HEK293T (cell line): ENCODE measurements at regions not wholly inside any gene's neighbourhood (a gene's known extent, or its start where the extent isn't known, plus 50 kb on each side); places are given as distances from the start of the nearest gene placed in this dataset.

ENCODE experiments used
- ARNT ChIP-seq: fragments of 450-650 bp; IDR thresholded peaks from 2 replicates; pipeline ENCODE4 v1.6.1; 2017; ENCODE audit warnings: mild to moderate bottlenecking
- BHLHE40 ChIP-seq: fragments of 450-650 bp; IDR thresholded peaks from 2 replicates; pipeline ENCODE4 v1.6.1; 2016; ENCODE audit warnings: mild to moderate bottlenecking, moderate library complexity, borderline replicate concordance
- ELF4 ChIP-seq: fragments of 450-650 bp; IDR thresholded peaks from 2 replicates; pipeline ENCODE4 v1.6.1; 2017; ENCODE audit warnings: antibody characterized with exemption
- FOXA1 ChIP-seq: fragments of 450-650 bp; IDR thresholded peaks from 2 replicates; pipeline ENCODE4 v1.6.1; 2016; ENCODE audit warnings: mild to moderate bottlenecking
- HDGF ChIP-seq: fragments of 450-650 bp; IDR thresholded peaks from 2 replicates; pipeline ENCODE4 v1.6.1; 2017; ENCODE audit warnings: antibody characterized with exemption, borderline replicate concordance
- L3MBTL2 ChIP-seq: fragments of 450-650 bp; conservative IDR thresholded peaks from 2 replicates; pipeline ENCODE4 v1.6.1; 2016; ENCODE audit warnings: mild to moderate bottlenecking
- NFRKB ChIP-seq: fragments of 450-650 bp; IDR thresholded peaks from 2 replicates; pipeline ENCODE4 v1.6.1; 2016; ENCODE audit warnings: mild to moderate bottlenecking, moderate library complexity
- SP1 ChIP-seq: fragments of 450-650 bp; IDR thresholded peaks from 2 replicates; pipeline ENCODE4 v1.6.1; 2017
- SUZ12 ChIP-seq: fragments of 450-650 bp; IDR thresholded peaks from 2 replicates; pipeline ENCODE4 v1.6.1; 2016; ENCODE audit warnings: mild to moderate bottlenecking
- TARDBP ChIP-seq: fragments of 450-650 bp; IDR thresholded peaks from 2 replicates; pipeline ENCODE4 v1.6.1; 2016
- ZNF384 ChIP-seq: fragments of 450-650 bp; IDR thresholded peaks from 2 replicates; pipeline ENCODE4 v1.6.1; 2016
- TF ChIP-seq, protein P1 (sequence below): fragments of 450-650 bp; IDR thresholded peaks from 2 replicates; pipeline ENCODE4 v1.6.1; 2016

DNA sequence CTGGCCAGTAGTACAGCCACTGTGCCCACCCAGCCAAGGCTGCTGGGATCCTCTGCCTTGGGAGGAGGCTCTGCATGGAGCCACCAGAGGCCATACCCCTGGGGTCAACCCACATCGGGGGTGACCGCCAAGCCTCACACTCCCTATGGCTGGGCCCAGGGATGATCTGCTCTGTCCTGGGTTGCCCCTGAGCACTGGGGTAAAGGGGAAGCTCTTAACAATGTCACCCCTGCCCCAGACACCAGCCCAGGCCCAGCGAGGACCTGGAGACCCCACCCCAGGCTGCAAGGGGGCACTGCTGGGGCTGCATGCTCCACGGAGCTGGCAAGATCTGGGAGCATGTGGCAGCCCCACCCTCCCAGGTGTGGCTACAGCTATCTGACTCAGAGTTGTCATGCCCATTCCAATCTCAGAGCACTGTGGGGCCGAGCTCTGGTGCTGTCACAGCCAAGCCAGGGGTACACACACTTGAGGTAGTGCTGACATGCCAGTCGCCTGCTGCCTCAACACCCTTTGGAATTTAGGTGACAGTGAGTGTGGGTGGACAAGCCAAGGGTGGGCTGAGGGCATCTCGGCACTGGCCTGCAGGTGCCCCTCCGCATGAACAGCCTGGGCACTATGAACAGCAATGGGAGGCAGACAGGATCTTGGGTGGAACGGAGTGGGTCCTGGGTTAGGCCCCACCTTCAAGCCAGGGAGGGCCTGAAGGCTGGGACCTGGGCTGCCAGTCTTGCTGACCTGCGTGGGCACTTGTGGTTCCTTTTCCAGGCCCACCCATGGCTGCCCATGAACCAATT, 427.7 kb downstream of the LRRIQ3 start:
- TF ChIP-seq TARDBP, result no peak
- TF ChIP-seq BHLHE40, result no peak
- TF ChIP-seq NFRKB, result no peak
- TF ChIP-seq ZNF384, result no peak
- TF ChIP-seq ARNT, result no peak
- TF ChIP-seq L3MBTL2, result no peak
- TF ChIP-seq FOXA1, result no peak
- TF ChIP-seq, protein P1, sequence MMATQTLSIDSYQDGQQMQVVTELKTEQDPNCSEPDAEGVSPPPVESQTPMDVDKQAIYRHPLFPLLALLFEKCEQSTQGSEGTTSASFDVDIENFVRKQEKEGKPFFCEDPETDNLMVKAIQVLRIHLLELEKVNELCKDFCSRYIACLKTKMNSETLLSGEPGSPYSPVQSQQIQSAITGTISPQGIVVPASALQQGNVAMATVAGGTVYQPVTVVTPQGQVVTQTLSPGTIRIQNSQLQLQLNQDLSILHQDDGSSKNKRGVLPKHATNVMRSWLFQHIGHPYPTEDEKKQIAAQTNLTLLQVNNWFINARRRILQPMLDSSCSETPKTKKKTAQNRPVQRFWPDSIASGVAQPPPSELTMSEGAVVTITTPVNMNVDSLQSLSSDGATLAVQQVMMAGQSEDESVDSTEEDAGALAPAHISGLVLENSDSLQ, result no peak
- TF ChIP-seq SUZ12, result no peak
- no peak for TF ChIP-seq ELF4
- TF ChIP-seq HDGF, result no peak
- no peak for TF ChIP-seq SP1
